Activated T-helper 9 cell treated with anti-CD3 and anti-CD28 coated beads, Interleukin-2, amount 50 U/mL, for 16 hours (primary cell): ENCODE measurements at regions not wholly inside any gene's neighbourhood (a gene's known extent, or its start where the extent isn't known, plus 50 kb on each side); places are given as distances from the start of the nearest gene placed in this dataset.

Experiments used
- DNase-seq: peaks from one replicate; pipeline ENCODE4 v3.0.0-alpha.2; 2020; ENCODE audit warnings: low read depth

DNA sequence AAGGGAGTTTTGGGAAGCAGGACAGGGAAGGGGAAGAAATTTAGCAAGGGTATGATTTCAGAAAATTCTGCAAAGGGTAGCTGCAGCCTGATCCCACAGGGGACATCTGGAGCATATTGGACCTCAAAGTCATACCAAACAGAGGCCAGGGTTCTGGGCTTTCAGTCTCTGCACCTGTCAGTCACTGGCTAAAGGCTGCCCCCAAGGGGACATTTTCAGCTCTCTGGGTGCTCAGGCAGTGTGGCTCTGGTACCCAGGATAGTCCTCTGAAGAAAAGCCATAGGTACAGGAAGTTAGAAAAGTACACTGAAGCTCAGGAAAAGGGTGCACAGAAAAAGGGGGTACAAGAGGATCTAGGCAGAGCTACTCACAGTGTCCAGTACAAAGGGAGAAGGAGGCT lies 149.2 kb downstream of the INSIG2 start:
- no peak for DNase-seq

DNA sequence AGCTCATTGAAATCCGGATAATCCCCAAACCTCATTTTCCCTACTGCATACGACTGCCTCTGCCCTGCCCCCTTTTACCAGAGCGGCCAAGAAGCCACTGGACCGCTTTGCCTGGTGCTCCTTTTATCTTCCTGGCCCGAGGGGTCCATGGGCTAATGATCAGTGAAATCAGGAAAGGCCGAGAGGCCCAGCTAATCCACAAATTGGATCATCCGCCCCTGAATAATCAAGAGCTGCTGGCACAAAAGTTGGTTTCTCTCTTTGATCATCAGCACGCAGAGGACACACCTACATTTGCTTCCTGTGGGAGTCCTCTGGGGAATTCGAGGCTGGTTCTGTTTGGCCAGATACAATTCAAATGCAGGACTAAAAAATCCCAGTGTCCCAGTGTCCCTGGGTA lies 144.5 kb downstream of the INSIG2 start:
- no peak for DNase-seq

DNA sequence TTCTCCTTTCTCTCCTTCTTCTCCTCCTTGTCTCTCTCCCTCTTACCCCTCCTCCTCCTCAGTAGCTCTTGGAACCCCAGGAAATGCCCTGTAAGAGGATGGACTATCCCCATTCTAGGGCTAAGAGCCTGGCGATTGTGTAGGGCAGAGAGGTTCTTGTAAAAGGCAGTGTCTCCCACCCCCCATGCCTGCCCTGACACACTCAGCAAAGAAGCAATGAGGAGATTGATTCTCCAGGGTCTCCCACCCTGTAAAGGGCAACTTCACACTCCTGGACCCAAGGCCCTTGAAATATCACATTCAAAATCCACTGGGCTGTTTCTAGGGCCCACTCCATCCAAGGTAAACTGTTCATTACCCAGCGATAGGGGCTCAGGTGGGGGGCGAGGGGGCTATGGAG lies 144.1 kb downstream of the INSIG2 start:
- no peak for DNase-seq

DNA sequence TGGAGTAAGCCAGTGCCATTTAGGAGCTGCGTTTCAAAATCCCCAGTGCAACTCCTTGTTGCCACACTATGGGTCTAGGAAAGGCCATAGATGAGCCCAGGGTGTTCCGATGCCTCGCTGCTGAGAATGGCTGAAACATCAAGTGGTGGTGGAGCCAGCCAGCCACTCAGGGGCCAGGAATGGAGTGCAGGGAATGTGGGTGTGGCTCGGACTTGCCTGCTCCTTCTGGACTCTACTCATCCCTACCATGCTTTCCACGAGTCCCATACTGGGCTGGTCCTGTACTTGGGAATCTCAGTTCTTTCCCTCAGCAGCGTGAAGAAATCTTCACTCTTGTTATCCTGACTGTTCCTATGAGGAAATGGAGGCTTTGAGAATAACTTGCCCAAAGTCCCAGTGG lies 143.5 kb downstream of the INSIG2 start:
- no peak for DNase-seq

DNA sequence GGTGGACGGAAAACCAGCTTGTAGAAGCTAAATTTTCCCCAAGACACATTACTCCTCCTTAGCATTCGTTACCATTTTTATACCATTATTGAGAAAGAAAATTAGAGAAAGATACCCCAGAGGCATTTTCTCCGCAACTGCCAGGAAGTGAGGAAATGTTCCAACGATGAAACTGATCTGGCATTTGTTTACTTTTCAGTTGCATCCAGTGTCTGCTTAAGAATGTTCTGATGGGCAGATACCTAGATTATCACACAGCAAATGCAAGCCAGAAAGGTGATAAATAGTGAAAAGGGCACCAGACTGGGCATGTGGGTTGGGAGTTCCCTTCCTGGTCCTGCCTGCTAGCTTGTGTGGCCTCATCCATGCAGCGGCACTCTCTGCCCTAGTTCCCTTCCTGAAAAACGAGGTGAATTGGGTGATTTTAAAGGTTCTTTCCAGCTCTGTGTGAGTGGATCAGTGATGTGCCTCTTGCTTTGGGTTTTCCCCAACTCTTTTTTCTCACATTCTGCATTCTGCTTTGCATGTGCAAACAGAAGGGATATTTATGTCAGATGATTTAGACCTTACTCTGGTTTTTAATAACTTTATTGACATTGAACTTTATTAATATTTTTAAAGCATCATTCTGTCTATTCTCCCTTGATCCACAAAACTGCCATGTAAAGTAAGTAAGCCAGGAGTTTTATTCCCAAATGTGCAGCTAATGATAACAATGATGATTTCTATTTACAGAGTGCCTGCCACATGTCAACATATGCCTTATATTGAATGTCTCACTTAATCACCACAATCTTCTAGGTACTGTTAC lies 139.6 kb downstream of the INSIG2 start:
- DNase-seq, result no peak

DNA sequence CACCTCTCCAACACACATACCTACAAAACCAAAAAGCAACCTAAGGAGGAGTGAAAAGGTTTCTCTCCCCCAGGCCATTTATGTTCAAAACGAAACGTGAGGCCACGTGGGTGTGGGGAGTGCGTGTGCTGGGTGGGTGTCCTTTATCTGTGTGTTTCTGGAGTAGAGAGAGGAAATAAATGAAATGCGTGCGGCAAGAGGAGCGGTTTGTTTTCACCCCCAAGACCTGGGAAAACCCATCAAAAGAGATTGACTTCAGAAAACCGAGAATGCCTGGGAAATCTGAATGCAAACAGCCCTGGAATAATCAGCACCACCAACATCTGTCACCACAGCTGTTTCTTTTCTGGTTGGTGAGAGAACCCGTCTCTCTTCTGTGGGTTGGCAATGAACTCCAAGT lies 137.4 kb downstream of the INSIG2 start:
- no peak for DNase-seq

DNA sequence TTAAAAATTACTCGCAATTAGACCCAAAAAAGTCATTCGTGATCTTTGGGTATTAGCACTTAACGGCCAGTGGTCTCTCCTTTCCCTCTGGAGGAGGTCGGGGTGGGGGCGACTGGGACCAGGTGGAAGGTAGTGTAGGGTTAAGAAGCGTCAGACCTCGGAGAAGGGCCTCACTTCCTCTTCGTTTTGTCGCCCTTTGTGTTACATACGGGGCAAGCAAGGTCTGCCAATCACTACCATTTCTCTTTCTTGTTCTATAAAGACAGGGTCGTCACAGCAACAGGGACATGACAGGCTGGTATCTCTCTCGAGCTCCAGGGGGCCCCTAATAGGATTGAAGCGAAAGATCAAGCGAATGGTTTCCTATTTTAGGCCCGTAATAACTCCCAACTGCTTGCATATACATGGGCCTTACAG lies 136.6 kb downstream of the INSIG2 start:
- DNase-seq, result no peak

DNA sequence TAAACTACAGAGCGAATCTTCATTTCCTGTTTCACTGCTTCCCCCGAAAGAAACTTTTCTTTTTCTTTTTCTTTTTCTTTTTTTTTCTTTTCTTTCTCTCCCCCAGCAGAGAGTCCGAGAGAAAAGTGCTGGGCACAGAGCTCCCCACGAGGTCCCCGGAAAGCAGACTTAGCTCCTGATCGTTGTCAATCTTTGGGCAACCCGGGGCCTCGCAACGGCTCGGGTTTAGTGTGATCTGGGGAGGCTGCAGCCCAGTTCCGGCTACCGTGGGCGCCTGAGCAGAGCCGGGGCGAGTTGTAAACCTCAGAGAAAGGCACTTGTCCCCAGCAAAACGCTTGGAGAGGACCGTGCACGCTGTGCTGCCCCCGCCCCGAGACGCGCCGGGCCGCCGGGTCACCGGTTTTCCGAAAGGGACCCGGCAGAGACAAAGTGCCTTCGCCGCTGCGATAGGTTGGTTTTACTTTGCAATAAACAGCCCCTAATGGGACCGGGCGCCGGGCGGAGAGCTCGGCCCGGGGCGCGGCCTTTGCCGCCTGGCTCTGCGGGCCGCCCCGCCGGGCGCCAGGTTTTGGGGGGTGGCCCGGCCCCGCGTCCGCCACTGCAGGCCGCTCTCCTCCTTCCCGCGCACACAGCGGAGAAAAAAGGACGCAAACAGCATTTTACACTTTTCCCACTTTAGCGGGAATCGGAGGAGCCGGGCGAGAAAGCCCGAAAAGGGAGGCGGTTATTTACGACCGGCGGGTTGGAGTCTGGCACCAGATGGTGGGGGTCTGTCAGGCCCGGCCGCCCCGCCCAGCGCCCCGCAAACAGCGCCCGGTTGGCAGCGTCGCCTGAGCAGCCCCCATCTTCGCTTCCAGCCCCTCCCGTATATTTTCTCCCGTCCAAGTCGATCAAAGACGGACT lies 136.0 kb downstream of the INSIG2 start:
- DNase-seq, result no peak

DNA sequence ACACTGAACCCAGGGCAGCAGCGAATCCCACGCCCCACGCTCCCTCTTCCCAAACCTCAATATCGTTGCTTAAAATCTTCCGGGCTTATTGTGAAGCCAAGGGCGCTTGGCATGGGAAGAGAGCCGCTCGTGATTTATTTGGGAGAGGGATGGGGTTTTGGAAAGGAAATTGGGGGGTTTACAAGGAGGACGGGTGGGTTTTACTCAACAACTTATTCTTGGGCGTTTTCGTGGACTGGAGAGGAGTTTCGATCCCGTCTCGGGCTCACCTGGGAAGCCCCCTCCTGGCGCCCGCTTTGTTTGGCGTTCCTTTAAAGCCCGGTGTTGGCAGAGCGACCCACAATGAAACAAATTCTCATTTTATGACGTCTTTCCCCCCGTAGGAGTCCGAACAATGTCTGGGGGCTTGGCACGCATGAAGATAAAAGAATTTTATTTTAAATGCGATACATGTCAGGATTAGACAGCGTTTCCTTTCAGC lies 135.3 kb downstream of the INSIG2 start:
- no peak for DNase-seq

DNA sequence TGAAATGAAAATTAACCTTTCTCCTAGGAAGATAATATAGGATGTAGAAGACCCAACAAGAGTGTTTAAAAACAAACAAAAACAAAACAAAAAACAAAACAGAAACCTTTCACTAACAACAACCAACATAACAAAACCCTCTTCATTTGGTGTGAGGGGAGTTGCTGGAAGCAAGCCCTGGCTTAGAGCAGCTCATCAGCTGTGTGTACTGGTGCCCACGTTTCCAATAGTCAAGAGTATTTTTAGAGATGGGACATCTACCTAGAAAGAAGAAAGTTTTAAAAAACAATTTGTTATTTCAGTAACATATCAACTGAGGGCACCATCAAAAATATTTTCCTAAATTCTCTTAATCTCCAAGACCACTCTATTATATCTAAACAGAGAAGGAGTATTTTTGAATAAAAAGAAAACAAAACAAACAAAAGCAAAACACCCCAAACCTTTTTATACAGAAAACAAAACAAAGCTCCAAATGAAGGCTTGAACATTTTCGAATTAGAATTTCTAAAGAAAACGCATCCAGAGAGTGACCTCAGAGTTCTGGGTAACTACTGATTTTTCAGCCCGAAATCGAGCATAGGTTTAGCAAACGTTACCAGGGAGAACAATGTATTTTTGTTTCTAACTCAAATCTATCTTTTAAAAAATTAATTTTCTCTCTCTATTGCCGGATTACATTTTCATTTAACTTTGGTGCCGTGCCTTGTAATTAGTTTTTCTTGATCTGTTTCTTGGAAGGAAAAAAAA lies 134.6 kb downstream of the INSIG2 start:
- no peak for DNase-seq

DNA sequence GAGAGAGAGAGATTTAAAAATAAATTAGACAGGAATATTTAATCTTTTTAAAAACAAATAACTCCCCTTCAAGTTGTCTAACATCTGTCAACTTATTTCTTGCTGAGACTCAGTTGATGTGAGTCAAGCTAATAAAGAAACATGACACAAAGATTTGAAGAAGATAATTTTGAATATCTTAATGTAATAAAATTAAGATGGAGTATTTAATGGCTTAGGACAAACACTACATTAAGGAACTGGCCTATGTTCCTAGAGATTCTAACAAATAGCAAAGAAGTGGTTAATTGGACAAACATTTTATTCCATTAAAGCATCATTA lies 134.0 kb downstream of the INSIG2 start:
- DNase-seq, result no peak

DNA sequence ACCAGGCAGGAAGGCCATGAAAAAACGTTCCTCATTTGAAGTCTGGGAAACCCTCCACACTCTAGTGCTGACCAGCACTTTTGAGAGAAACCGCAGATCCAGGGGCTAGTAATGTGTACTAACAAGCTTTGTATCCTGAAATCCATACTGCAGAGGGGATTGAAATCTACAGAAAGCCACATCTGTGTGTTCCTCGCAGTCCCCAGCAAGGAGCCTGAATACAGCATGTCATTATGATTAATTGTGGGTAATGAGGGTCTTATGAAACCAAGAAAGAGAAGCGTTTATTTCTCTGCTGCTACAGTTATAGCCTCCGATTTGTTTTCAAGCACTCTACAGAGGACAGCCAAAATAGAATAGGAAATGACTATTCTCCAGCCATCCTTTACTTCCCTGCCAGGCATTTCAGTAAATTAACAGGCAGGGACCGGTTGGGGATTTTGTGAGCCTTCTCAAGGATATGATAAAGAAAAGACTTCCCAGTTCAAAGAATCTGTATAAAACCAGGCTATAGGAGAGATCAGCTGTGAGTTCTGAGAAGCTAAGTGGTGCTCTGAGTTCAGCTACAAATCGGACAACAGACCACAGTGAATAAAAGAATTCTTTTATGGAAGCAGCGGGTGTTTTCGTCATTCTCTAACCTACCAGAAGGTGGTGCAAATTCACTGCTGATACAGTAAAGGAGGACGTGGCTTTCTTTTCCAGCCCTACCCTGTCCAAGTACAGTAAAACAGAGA lies 133.4 kb downstream of the INSIG2 start:
- DNase-seq, result no peak

DNA sequence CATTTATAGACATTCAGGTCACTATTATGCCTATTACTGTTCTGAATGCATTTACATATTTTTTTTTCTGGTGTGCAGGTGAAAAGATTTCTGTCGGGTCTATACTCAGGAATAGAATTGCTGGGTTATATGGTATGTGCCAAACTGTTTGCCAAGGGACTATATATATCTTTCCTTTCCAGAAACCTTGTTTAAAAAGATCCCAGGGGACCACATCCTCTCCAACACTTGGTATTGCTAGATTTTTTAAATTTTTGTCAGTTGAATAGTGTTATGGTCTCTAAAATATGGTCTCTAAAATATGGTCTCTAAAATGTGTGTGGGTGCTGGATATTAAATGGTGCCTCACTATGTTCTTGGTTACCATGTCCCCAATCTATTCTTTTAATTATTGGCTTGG lies 131.3 kb downstream of the INSIG2 start:
- no peak for DNase-seq

DNA sequence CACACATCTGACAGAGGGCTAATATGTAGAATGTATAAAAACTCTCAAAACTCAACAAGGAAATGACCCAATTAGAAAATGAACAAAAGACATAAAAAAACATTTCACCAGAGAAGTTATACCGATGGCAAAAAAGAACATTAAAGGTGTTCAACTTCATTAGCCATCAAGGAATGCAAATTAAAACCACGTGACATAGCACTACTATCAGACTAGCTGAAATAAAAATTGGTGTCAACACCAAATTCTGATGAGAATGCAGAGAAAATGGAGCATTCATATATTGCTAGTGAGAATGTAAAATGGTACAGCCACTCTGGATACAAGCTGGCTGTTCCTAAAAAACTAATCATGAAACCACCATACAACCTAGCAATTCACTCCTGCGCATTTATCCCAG lies 128.0 kb downstream of the INSIG2 start:
- no peak for DNase-seq

DNA sequence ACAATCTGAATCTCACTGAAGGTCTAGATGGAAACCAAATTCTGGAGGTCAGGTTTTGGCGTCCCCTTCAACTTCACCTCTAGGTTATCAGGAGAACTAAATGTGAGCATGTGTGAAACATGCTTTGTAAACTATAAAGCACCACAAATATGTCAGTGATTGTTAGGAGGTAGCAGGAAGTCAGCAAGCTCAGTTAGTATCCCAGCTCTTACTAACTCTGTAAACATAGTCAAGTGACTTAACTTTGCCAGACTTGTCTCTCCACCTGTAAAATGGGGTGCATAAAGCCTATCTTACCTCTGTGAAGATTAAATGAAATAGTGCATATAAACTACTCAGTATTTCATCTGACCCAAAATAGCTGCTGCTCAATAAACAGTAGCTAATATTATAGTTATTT lies 121.5 kb downstream of the INSIG2 start:
- no peak for DNase-seq

DNA sequence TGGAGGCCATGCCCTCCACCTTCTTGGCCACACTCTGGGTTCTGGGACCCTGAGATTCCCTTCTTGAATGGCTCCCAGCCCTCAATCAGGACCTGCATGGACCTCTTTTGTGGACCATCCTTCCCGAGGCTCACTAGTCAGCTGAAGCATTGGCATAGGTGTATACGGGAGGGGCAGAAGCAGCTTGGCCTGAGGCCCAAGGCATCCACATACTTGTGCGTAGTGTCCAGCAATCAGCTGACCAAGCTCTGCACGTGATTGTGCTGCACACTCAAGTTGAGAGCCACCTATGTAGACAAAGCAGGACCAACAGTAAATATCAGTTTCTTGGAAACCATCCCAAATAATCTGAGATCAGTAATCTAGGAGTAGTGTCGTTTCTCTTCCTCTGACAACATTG lies 119.6 kb downstream of the INSIG2 start:
- no peak for DNase-seq

DNA sequence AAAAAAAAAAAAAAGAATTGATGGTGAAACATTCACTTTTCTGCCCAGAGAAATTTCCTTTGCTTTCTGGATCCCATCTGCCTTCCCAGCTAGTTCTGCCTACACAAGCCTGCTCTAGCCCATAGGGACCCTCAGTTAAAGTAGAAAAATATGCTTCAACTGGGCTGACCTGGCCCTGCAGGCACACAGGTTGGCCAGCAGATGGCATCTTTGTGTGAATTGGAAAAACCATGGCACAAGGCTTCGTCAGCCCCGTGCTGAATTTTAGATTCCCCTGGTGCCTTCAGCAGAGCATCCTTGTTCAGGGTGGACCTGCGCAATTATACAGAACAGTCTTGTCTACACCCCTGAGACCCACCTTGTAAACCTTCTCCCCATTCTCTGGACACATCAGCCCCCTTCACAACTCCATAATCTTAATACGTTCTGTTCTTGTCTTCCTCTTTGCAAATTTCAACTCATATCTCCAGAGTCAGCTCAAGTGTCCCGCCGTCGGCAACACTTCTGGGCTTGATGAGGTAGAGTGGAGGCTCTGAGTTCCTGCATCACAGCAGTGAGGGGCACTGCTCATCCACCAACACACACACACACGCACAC lies 114.5 kb downstream of the INSIG2 start:
- DNase-seq, result peak; percentile 27

DNA sequence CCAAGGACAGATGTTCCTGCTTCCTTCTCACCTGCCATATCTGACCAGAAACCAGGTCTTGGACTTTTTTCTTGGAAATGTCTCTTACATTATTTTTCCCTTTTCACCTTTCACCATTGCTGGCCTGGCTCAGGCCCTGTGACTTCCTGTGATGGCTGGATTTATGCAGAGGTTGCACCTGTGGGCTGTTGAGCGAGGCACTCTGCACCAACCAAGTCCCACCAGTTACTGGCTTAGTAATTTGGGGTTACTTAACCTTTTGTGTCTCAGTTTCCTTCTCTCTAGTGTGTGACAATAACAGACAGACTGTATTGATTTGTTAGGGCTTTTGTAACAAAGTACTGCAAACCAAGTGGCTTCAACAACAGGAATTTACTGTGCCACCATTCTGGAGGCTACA lies 110.0 kb downstream of the INSIG2 start:
- no peak for DNase-seq

DNA sequence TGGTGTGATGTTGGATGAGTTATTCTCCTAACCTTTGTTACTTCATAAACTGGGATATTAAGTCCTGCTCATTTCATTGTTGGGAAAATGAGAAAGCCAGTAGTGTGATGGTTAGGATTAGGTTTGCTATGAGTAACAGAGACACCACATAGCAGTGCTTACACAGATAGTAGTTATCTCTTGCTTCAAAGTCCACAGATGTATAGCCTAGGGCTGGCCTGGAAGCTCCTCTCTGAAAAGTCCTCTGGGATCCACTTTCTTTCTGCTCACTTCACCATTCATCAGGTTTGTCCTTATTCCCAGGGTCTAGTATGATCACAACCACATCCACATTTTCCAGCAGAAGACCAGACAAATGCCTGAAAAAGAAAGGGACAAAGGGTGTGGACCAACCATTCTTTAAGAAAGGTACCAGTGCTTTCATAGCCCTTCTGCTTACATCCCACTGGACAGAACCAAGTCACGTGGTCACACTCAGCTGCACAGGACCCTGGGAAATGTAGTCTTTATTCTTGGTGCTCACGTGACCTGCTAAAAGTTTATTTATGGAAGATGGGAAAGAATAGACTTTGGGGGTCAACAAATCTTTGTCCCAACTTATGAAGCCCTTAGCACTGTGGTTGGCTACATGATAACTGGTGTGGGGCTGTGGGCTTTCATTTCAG lies 108.9 kb downstream of the INSIG2 start:
- no peak for DNase-seq

DNA sequence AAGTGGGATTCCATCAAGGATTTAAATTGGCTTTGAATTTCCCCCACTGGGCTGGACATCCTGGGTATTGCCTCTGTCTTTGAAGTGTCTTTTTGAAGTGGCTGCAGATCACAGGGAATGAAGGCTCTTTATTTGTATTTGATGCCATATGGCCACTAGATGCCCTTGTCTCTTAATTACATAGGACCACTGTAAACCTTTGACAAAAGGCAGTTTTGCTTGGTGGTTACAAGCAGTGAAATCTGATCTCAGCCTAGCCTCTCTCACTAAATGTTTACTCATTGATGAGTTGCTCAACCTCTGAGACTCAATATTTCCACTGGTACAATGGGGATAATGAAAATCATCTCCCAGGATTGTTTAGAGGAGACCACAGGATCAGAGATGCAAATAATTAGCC lies 102.2 kb downstream of the INSIG2 start:
- no peak for DNase-seq

DNA sequence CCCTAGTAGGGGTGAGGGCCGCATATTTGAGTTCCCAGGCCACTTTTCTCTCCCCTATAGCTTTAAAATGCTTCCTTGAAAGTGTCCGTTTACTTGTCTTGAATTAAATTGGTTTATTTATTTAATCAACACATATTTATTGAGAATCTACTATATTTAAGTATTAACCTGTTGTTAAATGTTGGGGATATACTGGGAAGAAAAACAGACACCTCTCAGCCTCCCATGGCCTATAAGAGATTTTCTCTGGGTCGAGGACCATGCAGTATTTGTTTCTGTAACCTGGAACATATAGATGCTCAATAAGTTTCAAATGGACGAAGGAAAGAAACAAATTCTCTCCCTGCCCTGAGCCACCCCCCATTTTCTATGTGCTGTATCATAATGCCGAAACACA lies 98.6 kb downstream of the INSIG2 start:
- no peak for DNase-seq
